DND-41 (cell line): ENCODE measurements at regions not wholly inside any gene's neighbourhood (a gene's known extent, or its start where the extent isn't known, plus 50 kb on each side); places are given as distances from the start of the nearest gene placed in this dataset.

Experiments
- CTCF ChIP-seq: IDR thresholded peaks from 2 replicates; pipeline ENCODE4 v1.5.1; 2012; ENCODE audit warnings: borderline replicate concordance, low read length, moderate library complexity, mild to moderate bottlenecking; ENCODE audit not compliant: poor library complexity, severe bottlenecking; ENCODE audit errors: extremely low read depth
- EZH2 ChIP-seq: IDR thresholded peaks from 3 replicates; pipeline ENCODE4 v1.6.1; 2012; ENCODE audit warnings: borderline replicate concordance, low read depth, mild to moderate bottlenecking, moderate library complexity, low read length, inconsistent platforms; ENCODE audit not compliant: severe bottlenecking

- TF ChIP-seq EZH2 (no peak), CTCF (no peak)
Observed at GRCh38 chr17:77745702-77746101, 212.8 kb upstream of the TNRC6C start.
